ENCODE measurements at regions not wholly inside any gene's neighbourhood (a gene's known extent, or its start where the extent isn't known, plus 50 kb on each side); places are given as distances from the start of the nearest gene placed in this dataset.
"Not testable (repeated sequence)": the region's sequence is repeated elsewhere in the genome, so short reads cannot be mapped to it uniquely, and the experiment has no call there.

DNA sequence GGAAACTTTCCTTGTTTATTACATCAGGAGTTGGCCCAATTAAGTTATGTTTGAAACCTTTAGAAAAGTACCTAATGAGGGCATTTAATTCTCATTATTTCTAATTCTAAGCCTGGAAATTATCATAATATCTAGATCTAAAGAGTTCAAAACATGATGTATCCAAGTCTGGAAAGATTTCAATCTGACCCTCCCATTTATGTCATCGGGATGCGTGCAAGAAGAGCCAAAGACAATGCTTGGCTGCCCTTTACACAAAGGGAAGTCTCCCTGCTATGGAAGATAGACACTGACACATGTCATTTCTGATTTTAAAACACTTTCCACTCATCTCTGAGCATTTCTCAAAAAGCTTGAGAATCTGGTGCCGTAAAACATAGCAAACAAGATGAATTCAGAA is 222.4 kb downstream of the ANTXR2 start:
- H3K4me1 Mint-ChIP-seq (ENCODE audit: low read depth) = no peaks in the 10 kb centered on the region
- H3K9me3 Mint-ChIP-seq = peaks cover 2% of the 10 kb centered on the region
- ATAC-seq (no peak), DNase-seq (no peak)
- no peak overlapping the region for H3K4me3 Mint-ChIP-seq
- H3K36me3 Mint-ChIP-seq (ENCODE audit: insufficient read depth) = no peaks in the 10 kb centered on the region
- H3K27me3 Mint-ChIP-seq (ENCODE audit: low read depth) = peaks cover 3% of the 10 kb centered on the region

DNA sequence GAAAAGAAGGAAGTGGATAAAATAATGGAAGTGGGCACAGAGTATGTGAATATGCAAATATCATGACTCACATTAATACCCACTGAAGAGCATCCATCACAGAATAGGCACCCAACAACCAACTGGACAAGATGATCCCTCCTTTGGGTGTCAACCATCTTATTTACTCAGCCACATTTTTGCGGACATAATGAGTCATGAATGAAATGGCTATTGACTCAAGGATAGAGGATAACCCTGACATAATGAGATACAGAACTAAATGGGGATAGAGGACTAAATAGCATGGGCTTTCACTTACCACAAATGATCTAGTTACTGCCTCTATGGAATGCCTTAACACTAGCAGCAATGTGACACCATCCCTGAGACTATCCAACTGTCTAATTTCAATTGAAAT is 224.7 kb downstream of the ANTXR2 start:
- Mint-ChIP-seq H3K27me3 (ENCODE audit: low read depth) (peaks cover 3% of the 10 kb centered on the region), H3K4me3 (no peak overlapping the region), H3K9me3 (peaks cover 18% of the 10 kb centered on the region), H3K4me1 (ENCODE audit: low read depth) (no peaks in the 10 kb centered on the region), H3K36me3 (ENCODE audit: insufficient read depth) (peaks cover 2% of the 10 kb centered on the region)
- ATAC-seq (no peak), DNase-seq (no peak)

DNA sequence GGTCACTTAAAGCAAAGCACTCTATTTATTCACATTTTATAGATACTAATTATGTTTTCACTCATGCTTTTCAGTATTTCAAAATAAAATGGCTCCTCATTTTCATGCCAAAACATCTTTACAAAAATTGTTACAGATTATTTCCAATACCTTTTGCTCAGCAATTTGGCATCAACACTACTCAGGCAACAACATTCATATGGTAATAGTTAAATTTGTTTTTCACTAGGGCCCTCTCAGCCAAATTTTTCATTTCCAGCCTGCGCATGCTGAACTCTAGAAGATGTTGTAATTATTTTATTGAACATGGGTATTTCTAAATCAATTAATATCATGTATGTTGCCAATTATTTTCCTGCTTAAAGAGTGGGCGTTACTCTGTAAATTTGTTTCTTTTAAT is 225.6 kb downstream of the ANTXR2 start:
- peaks cover 3% of the 10 kb centered on the region for H3K36me3 Mint-ChIP-seq (ENCODE audit: insufficient read depth)
- no peak overlapping the region for H3K4me3 Mint-ChIP-seq
- no peaks in the 10 kb centered on the region for H3K4me1 Mint-ChIP-seq (ENCODE audit: low read depth)
- no peak for ATAC-seq
- H3K27me3 Mint-ChIP-seq (ENCODE audit: low read depth) = peaks cover 3% of the 10 kb centered on the region
- H3K9me3 Mint-ChIP-seq = peaks cover 26% of the 10 kb centered on the region
- no peak for DNase-seq

DNA sequence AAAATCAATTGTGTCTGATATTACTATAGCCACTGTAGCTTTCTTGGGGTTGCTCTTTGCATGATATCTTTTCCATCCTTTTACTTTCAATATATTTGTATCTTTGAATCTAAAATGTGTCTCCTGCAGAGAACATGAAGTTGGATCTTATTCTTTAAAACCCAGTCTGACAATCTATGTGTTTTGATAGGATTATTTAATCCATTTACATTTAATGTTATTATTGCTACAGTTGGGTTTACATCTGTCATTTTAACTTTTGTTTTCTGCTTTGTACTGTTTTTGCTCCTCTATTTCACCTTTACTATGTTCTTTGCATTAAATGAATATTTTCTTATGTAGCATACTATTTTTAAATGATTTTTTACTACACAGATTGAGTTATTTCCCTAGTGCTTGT is 230.9 kb downstream of the ANTXR2 start:
- H3K36me3 Mint-ChIP-seq (ENCODE audit: insufficient read depth) = peaks cover 3% of the 10 kb centered on the region
- no peaks in the 10 kb centered on the region for H3K27me3 Mint-ChIP-seq (ENCODE audit: low read depth)
- ATAC-seq (no peak), DNase-seq (no peak)
- H3K4me1 Mint-ChIP-seq (ENCODE audit: low read depth) = no peaks in the 10 kb centered on the region
- H3K4me3 Mint-ChIP-seq = no peak overlapping the region
- peaks cover 34% of the 10 kb centered on the region for H3K9me3 Mint-ChIP-seq

DNA sequence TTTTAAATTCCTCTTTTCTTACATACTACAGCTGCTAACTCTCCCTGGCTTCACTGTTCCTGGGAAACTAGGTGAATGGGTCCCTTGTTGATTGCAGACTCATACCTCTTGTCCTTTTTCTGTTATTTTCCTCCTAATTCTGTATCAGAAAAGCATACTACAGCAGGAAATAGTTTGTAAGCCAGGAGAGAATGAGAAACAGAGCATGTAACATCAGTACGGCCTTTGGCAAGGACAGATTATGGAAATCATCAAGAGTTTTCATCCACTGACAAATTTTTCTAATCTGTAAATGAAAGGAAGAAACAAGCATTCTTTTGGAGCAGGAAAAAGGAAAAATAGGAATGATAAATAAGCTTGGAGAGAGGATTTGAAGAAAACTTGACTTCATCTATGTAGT is 239.2 kb downstream of the ANTXR2 start:
- H3K4me1 Mint-ChIP-seq (ENCODE audit: low read depth) = no peaks in the 10 kb centered on the region
- no peaks in the 10 kb centered on the region for H3K36me3 Mint-ChIP-seq (ENCODE audit: insufficient read depth)
- peaks cover 7% of the 10 kb centered on the region for H3K9me3 Mint-ChIP-seq
- no peak for DNase-seq
- ATAC-seq = no peak
- H3K4me3 Mint-ChIP-seq = no peak overlapping the region
- peaks cover 2% of the 10 kb centered on the region for H3K27me3 Mint-ChIP-seq (ENCODE audit: low read depth)

DNA sequence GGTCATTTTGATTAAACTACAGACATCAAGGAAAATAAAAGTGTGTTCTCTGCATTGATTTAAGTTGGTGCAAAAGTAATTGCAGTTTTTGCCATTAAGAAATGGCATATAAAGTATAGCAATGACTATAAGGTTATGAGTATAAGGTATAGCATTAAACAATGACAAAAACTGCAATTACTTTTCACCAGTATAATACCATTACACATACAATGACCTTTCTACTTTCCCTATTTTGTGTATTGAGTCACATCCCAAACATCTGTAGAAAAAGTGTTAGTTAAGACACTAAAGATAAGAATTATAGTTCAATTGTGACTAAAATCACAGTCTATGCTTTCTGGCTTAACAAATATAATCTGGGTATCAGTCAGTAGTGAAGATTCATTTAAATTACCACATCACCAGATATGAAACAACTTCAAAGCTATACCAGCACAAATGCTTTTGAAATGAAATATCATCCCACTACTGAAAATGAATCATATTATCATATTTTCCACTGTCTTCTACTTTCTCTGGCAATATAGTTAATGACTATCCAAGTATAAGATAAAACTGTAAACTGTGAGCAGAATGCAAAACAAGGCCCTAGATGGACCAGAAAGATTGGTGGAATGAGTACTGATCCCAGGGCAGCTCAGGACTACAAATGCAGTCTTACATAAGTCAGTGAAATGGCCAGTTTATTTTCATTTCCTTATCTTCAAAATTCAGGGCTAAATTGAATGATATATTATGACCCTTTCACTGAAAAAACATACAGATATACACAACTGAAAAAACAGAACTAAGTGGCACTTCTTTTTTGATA is 241.1 kb downstream of the ANTXR2 start:
- H3K36me3 Mint-ChIP-seq (ENCODE audit: insufficient read depth) = no peaks in the 10 kb centered on the region
- H3K4me1 Mint-ChIP-seq (ENCODE audit: low read depth) = no peaks in the 10 kb centered on the region
- H3K27me3 Mint-ChIP-seq (ENCODE audit: low read depth) = peaks cover 2% of the 10 kb centered on the region
- H3K9me3 Mint-ChIP-seq = peaks cover 5% of the 10 kb centered on the region
- ATAC-seq = peak; percentile 89 to 91
- no peak for DNase-seq
- H3K4me3 Mint-ChIP-seq = no peak overlapping the region

DNA sequence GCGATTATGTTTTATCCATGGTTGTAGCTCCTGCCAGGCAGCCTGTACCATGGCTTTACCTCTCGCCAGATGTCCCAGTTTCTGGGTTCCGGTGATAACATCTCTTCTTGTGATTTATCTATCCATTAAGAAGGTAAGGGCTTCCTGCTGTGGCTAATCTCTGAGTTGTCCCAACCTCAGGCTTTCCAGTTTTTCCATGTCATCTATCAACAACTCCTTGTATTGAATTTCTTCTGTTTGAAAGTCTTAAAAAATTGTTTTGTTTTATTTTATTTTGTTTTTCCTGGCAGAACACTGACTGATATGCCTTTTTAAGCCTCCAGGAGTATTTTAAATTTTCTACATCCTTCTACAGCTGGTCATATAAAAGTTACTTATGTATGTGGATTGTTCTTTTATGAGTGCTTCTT is 241.9 kb downstream of the ANTXR2 start:
- no peak for ATAC-seq
- no peaks in the 10 kb centered on the region for H3K4me1 Mint-ChIP-seq (ENCODE audit: low read depth)
- H3K9me3 Mint-ChIP-seq = no peaks in the 10 kb centered on the region
- H3K36me3 Mint-ChIP-seq (ENCODE audit: insufficient read depth) = no peaks in the 10 kb centered on the region
- H3K27me3 Mint-ChIP-seq (ENCODE audit: low read depth) = peaks cover 2% of the 10 kb centered on the region
- H3K4me3 Mint-ChIP-seq = no peak overlapping the region
- DNase-seq = no peak

DNA sequence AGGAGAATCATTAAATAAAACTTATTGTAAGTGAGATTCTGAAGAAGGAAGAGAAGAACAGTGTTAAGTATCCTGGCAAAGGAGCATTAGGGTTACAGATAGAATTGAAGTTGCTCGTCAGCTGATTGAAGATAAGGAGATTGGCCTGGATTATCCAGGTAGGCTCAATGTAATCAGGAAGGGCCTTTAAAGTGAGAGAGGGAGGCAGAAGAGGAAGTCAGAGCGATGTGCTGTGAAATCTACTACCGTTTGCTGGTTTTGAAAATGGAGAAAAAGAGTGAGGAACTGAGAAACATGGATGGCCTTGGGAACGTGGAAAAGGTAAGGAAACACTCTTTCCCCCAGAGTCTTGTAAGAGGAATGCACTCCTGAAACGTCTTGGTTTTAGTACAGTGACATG is 245.7 kb downstream of the ANTXR2 start:
- H3K36me3 Mint-ChIP-seq (ENCODE audit: insufficient read depth) = no peaks in the 10 kb centered on the region
- DNase-seq = no peak
- H3K4me3 Mint-ChIP-seq = no peak overlapping the region
- H3K27me3 Mint-ChIP-seq (ENCODE audit: low read depth) = peaks cover 2% of the 10 kb centered on the region
- peaks cover 4% of the 10 kb centered on the region for H3K9me3 Mint-ChIP-seq
- H3K4me1 Mint-ChIP-seq (ENCODE audit: low read depth) = no peaks in the 10 kb centered on the region
- no peak for ATAC-seq

DNA sequence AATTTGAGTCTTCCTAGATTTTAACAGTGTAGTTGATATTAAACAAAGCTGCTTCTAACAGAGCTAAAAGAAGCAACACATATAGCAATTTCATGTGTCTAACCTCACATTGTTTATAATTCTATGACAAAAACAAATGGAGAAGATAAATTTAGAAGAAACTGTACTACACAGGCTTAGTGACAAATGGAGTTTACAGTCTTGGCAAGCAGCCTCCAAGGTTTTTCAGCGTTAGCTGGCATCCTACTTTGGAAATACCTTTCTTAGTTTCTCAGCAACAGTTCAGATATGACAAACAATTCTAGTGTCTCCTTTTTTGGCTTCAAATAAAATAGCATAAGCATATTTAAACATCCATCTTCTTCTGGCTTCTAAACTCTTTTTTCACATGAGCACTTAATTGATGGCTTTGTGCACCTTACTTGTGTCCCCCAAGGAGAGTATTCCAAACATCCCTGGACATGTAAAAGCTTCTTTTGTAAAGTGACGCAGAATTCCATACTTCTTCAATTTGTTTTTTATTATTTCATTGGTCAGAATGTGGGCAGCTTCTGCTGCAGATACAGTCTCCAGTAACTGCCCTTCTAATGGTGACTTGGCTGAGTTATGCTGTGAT is 249.8 kb downstream of the ANTXR2 start:
- Mint-ChIP-seq H3K4me1 (ENCODE audit: low read depth) (no peaks in the 10 kb centered on the region), H3K4me3 (no peak overlapping the region), H3K27me3 (ENCODE audit: low read depth) (no peaks in the 10 kb centered on the region), H3K36me3 (ENCODE audit: insufficient read depth) (no peaks in the 10 kb centered on the region), H3K9me3 (peaks cover 4% of the 10 kb centered on the region)
- ATAC-seq (no peak), DNase-seq (no peak)

DNA sequence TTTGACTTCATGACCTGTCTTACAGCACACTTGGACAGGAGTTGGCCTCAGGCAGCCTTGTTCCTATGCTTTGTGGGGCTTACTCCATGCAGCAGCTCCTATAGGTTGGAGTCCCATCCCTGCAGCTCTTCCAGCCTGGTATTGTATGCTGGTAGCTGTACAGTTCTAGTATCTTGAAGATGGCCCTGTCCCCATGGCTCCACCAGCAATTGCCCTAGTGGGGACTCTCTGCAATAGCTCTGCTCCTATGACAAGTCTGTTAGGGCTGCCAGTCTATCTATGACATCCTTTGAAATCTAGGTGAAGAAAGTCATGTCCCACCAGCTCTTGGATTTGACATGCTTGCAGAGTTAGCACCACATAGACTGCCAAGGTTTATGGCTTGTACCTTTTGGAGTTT is 252.6 kb downstream of the ANTXR2 start:
- no peak overlapping the region for H3K4me3 Mint-ChIP-seq
- no peaks in the 10 kb centered on the region for H3K36me3 Mint-ChIP-seq (ENCODE audit: insufficient read depth)
- ATAC-seq (peak; percentile 28 to 46), DNase-seq (no peak)
- H3K4me1 Mint-ChIP-seq (ENCODE audit: low read depth) = no peaks in the 10 kb centered on the region
- no peaks in the 10 kb centered on the region for H3K27me3 Mint-ChIP-seq (ENCODE audit: low read depth)
- H3K9me3 Mint-ChIP-seq = peaks cover 4% of the 10 kb centered on the region

DNA sequence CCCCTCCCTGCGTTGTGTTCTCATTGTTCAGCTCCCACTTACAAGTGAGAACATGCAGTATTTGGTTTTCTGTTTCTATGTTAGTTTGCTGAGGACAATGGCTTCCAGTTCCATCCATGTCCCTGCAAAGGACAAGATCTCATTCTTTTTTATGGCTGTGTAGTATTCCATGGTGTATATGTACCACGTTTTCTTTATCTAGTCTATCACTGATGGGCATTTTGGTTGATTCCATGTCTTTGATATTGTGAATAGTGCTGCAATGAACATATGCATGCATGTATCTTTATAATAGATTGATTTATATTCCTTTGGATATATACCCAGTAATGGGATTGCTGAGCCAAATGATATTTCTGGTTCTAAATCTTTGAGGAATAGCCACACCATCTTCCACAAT is 265.1 kb downstream of the ANTXR2 start:
- ATAC-seq, H3K4me3 Mint-ChIP-seq, DNase-seq: not testable (repeated sequence)

DNA sequence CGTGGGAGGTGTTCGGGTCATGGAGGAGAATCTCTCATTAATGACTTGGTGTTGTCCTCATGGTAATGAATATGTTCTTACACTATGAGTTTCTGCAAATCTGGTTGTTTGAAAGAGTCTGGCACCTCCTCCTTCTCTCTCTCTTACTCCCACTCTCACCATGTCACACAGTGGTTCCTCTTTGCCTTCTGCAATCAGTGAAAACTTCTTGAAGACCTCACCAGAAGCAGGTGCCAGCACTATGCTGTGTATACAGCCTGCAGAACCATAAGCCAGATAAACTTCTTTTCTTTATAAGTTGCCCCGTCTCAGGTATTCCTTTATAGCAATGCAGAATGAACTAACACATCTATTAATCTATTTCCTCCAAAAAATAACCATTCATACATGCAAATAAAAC is 275.0 kb downstream of the ANTXR2 start:
- ATAC-seq (no peak), DNase-seq (no peak)
- no peak overlapping the region for H3K4me3 Mint-ChIP-seq
- H3K36me3 Mint-ChIP-seq (ENCODE audit: insufficient read depth) = no peaks in the 10 kb centered on the region
- no peaks in the 10 kb centered on the region for H3K9me3 Mint-ChIP-seq
- H3K27me3 Mint-ChIP-seq (ENCODE audit: low read depth) = no peaks in the 10 kb centered on the region
- no peaks in the 10 kb centered on the region for H3K4me1 Mint-ChIP-seq (ENCODE audit: low read depth)

More for the DNA sequence above, 265.1 kb downstream of the ANTXR2 start:
- H3K9me3 Mint-ChIP-seq; H3K36me3 Mint-ChIP-seq (ENCODE audit: insufficient read depth); H3K4me1 Mint-ChIP-seq (ENCODE audit: low read depth): not testable (repeated sequence)
- peaks cover 20% of the 10 kb centered on the region for H3K27me3 Mint-ChIP-seq (ENCODE audit: low read depth)

DNA sequence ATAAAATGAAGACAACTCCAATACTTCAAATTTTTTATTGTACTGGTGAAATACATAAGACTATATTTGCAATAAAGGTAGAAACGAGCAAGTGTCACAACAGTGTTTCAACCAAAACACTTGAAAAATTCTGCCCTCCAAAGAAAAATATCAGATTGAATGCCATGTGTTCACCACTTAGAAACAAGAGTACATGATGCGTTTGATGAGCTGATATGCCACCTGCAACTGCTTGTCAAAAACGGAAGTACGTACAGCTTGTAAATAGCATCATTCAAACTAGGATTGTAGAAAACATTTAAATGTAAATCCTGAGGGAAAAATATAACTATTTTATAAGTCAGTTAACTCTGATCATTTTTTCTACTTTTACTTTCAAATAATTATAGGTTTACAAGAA is 276.1 kb downstream of the ANTXR2 start:
- no peak for ATAC-seq
- no peak for DNase-seq
- no peak overlapping the region for H3K4me3 Mint-ChIP-seq
- H3K4me1 Mint-ChIP-seq (ENCODE audit: low read depth) = no peaks in the 10 kb centered on the region
- H3K36me3 Mint-ChIP-seq (ENCODE audit: insufficient read depth) = no peaks in the 10 kb centered on the region
- no peaks in the 10 kb centered on the region for H3K9me3 Mint-ChIP-seq
- no peaks in the 10 kb centered on the region for H3K27me3 Mint-ChIP-seq (ENCODE audit: low read depth)

DNA sequence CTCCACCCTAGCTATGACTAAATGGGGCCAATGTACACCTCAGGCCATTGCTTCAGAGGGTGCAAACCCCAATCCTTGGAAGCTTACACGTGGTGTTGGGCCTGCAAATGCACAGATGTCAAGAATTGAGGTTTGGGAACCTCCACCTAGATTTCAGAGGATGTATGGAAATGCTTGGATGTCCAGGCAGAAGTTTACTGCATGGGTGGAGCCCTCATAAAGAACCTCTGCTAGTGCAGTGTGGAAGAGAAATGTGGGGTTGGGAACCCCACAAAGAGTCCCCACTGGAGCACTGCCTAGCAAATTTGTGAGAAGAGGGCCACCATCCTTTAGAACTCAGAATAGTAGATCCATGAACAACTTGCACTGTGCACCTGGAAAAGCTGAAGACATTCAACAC is 284.1 kb downstream of the ANTXR2 start:
- H3K4me1 Mint-ChIP-seq (ENCODE audit: low read depth) = no peaks in the 10 kb centered on the region
- H3K9me3 Mint-ChIP-seq = peaks cover 24% of the 10 kb centered on the region
- no peak overlapping the region for H3K4me3 Mint-ChIP-seq
- DNase-seq (no peak), ATAC-seq (no peak)
- H3K36me3 Mint-ChIP-seq (ENCODE audit: insufficient read depth) = no peaks in the 10 kb centered on the region
- H3K27me3 Mint-ChIP-seq (ENCODE audit: low read depth) = peaks cover 2% of the 10 kb centered on the region

DNA sequence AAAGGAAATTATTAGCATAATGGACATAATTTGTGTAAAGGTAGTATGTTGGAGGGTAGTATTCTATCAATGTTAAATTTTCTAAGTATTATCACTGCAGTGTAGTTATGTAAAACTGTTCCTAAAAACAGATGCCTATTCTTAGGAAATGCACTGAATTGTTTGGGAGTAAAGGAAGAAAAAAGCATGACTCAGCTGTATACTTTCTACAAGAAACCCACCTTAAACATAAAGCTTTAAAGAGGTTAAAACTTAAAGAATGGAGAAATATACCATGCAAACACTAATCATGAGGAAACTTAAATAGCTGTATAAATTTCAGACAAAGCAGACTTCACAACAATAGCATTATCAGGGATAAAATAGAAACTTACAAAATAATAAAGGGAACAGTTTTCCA is 292.9 kb downstream of the ANTXR2 start:
- H3K9me3 Mint-ChIP-seq = peaks cover 5% of the 10 kb centered on the region
- peaks cover 1% of the 10 kb centered on the region for H3K27me3 Mint-ChIP-seq (ENCODE audit: low read depth)
- H3K36me3 Mint-ChIP-seq (ENCODE audit: insufficient read depth) = no peaks in the 10 kb centered on the region
- H3K4me3 Mint-ChIP-seq = no peak overlapping the region
- ATAC-seq = no peak
- DNase-seq = no peak
- H3K4me1 Mint-ChIP-seq (ENCODE audit: low read depth) = no peaks in the 10 kb centered on the region
